ENCODE measurements at regions not wholly inside any gene's neighbourhood (a gene's known extent, or its start where the extent isn't known, plus 50 kb on each side); places are given as distances from the start of the nearest gene placed in this dataset.

- Histone ChIP-seq H3K27me3 (replicated peaks; ENCODE audit: control insufficient read depth, insufficient read depth, low read length) (no peaks in the 10 kb centered on the region), H3K4me1 (ENCODE audit: control insufficient read depth, insufficient read depth, low read length) (peaks cover 19% of the 10 kb centered on the region), H3K4me3 (ENCODE audit: low read length) (no peak overlapping the region), H3K9ac (ENCODE audit: low read length) (no peak overlapping the region), H3K9me3 (ENCODE audit: control insufficient read depth, low read length) (no peaks in the 10 kb centered on the region), H3K36me3 (ENCODE audit: control insufficient read depth, insufficient read depth, low read length, severe bottlenecking) (no peaks in the 10 kb centered on the region)
- no peak for DNase-seq (ENCODE audit: low read depth)
These were observed 86.1 kb upstream of the ADGRL2 start for GRCh38 chr1:81714636-81715035.

- Histone ChIP-seq H3K9me3 (ENCODE audit: control insufficient read depth, low read length) (no peaks in the 10 kb centered on the region), H3K36me3 (ENCODE audit: control insufficient read depth, insufficient read depth, low read length, severe bottlenecking) (no peaks in the 10 kb centered on the region), H3K9ac (ENCODE audit: low read length) (no peak overlapping the region), H3K4me1 (ENCODE audit: control insufficient read depth, insufficient read depth, low read length) (peaks cover 12% of the 10 kb centered on the region), H3K4me3 (ENCODE audit: low read length) (no peak overlapping the region), H3K27me3 (replicated peaks; ENCODE audit: control insufficient read depth, insufficient read depth, low read length) (no peaks in the 10 kb centered on the region)
- no peak for DNase-seq (ENCODE audit: low read depth)
These were observed 88.3 kb upstream of the ADGRL2 start for GRCh38 chr1:81712425-81712824.

DNA sequence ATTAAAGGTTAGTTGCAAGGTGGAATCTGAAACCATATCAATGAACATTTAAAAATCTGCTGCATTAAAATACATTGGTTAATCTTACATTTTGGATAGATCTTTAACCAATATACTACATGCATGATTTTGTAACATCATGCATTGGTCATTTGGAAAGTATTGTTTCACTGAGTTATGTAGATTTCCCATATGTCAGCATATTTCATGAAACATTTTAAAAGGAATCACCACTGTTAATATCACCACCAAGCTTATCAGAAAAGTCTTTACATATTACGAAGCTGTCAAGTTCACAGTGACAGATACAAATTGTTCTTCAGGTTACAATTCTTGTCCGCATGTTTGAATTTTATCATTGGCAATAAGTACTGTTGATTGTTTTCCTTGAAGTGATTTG, 89.9 kb upstream of the ADGRL2 start:
- H3K36me3 ChIP-seq (ENCODE audit: control insufficient read depth, insufficient read depth, low read length, severe bottlenecking): no peaks in the 10 kb centered on the region
- no peak for DNase-seq (ENCODE audit: low read depth)
- no peaks in the 10 kb centered on the region for H3K27me3 ChIP-seq (replicated peaks; ENCODE audit: control insufficient read depth, insufficient read depth, low read length)
- H3K4me1 ChIP-seq (ENCODE audit: control insufficient read depth, insufficient read depth, low read length): peaks cover 18% of the 10 kb centered on the region
- H3K4me3 ChIP-seq (ENCODE audit: low read length): no peak overlapping the region
- no peak overlapping the region for H3K9ac ChIP-seq (ENCODE audit: low read length)
- no peaks in the 10 kb centered on the region for H3K9me3 ChIP-seq (ENCODE audit: control insufficient read depth, low read length)

GRCh38 chr1:81708250-81708649, 92.5 kb upstream of the ADGRL2 start:
- no peaks in the 10 kb centered on the region for H3K27me3 ChIP-seq (replicated peaks; ENCODE audit: control insufficient read depth, insufficient read depth, low read length)
- peak; percentile 32 for DNase-seq (ENCODE audit: low read depth)
- no peak overlapping the region for H3K9ac ChIP-seq (ENCODE audit: low read length)
- no peak overlapping the region for H3K4me3 ChIP-seq (ENCODE audit: low read length)
- H3K9me3 ChIP-seq (ENCODE audit: control insufficient read depth, low read length): no peaks in the 10 kb centered on the region
- no peaks in the 10 kb centered on the region for H3K36me3 ChIP-seq (ENCODE audit: control insufficient read depth, insufficient read depth, low read length, severe bottlenecking)
- H3K4me1 ChIP-seq (ENCODE audit: control insufficient read depth, insufficient read depth, low read length): peaks cover 31% of the 10 kb centered on the region

DNA sequence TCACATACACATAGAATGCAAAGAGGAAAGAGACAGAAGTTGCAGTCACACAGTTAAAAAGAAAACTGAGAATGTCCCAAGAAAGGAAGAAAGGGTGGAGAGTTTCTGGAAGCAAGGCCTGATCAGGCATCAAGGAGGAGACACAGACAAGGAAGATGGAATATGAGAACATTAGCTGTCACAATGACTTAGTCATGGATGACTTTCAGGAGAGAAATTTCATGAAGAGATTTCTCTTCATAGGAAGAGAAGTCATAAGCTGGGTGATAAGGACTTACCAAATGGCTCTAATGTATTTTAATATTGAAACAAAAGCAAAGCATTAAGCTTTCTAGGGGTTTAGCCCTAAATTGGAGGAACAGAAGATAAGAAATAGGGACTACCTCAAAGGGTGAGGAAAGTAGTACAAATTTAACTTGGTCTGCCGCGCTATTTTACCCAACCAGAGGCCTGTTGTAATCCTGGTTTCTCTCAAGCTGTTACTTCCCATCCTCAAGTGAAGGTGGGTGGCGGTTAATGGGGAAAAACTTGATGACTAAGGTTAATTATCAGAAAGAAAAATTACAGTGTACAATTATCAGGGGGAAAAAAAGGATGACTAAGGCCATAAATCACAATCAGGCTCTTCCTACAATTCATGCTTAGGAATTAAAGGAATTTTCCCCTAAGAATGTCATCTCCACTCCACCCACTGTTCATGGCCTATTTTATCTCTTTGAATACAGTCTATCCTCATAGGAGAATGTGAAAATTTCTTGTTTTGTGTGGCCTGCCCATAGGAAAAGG, 93.9 kb upstream of the ADGRL2 start:
- Histone ChIP-seq H3K4me1 (ENCODE audit: control insufficient read depth, insufficient read depth, low read length) (peaks cover 42% of the 10 kb centered on the region), H3K9ac (ENCODE audit: low read length) (peak overlapping the region; percentile 57), H3K4me3 (ENCODE audit: low read length) (peak overlapping the region; percentile 26), H3K36me3 (ENCODE audit: control insufficient read depth, insufficient read depth, low read length, severe bottlenecking) (no peaks in the 10 kb centered on the region), H3K9me3 (ENCODE audit: control insufficient read depth, low read length) (no peaks in the 10 kb centered on the region), H3K27me3 (replicated peaks; ENCODE audit: control insufficient read depth, insufficient read depth, low read length) (no peaks in the 10 kb centered on the region)
- DNase-seq (ENCODE audit: low read depth): peak; percentile 30

DNA sequence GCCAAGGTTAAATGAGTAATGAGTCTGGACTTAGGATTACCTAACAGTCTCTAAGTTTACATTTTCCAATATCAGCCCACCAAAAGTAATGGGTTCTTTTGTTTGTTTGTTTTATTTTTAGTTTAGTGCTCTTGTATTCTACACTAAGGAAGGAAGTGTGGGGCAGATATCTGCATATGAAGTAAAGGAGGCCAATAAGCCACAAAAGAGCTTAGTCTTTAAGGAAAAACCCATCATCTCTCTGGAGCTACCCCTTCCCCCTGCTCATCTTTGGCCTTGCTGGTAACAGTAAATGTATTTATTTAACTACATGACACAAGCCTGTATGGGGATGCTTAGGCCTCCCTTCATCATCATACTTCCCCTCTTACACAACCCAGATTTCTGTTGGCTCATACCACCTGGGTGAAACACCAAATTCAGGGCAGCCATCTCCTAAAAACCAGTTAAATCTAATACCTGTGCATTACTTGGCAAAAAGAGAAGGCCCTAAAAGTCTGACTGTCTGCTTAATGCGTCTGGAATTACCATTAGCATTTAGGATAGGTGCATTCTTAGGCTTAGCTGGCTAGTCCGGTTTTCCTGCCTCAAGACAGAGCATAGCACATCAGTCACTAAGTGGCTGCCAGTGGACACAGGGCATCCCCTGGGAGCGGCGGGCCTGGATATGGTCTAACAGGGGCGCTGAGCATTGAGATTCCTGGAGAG, 96.8 kb upstream of the ADGRL2 start:
- Histone ChIP-seq H3K4me3 (ENCODE audit: low read length) (no peak overlapping the region), H3K4me1 (ENCODE audit: control insufficient read depth, insufficient read depth, low read length) (peaks cover 48% of the 10 kb centered on the region), H3K36me3 (ENCODE audit: control insufficient read depth, insufficient read depth, low read length, severe bottlenecking) (no peaks in the 10 kb centered on the region), H3K9ac (ENCODE audit: low read length) (peak overlapping the region; percentile 56), H3K9me3 (ENCODE audit: control insufficient read depth, low read length) (no peaks in the 10 kb centered on the region), H3K27me3 (replicated peaks; ENCODE audit: control insufficient read depth, insufficient read depth, low read length) (no peaks in the 10 kb centered on the region)
- DNase-seq (ENCODE audit: low read depth): peak; percentile 54

DNA sequence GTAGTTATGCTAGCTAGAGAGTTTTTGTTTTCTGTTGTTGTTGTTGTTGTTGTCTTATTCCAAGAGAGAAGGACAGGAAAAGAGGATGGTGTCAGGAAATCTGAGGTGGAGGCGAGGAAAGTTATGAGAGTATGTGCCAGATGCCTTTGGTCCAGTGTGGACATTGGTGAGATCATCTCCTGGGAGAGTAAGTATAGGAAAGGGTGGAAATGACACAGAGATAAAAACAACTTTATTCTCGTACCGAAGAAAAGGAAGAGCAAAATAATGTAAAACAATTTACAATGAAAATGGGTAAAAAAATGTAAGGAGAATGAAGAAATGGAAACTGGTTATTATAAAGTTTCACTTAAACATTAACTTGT, 97.4 kb upstream of the ADGRL2 start:
- Histone ChIP-seq H3K27me3 (replicated peaks; ENCODE audit: control insufficient read depth, insufficient read depth, low read length) (no peaks in the 10 kb centered on the region), H3K4me1 (ENCODE audit: control insufficient read depth, insufficient read depth, low read length) (peaks cover 52% of the 10 kb centered on the region), H3K4me3 (ENCODE audit: low read length) (peak overlapping the region; percentile 54), H3K36me3 (ENCODE audit: control insufficient read depth, insufficient read depth, low read length, severe bottlenecking) (no peaks in the 10 kb centered on the region), H3K9me3 (ENCODE audit: control insufficient read depth, low read length) (no peaks in the 10 kb centered on the region), H3K9ac (ENCODE audit: low read length) (peak overlapping the region; percentile 56)
- peak; percentile 64 for DNase-seq (ENCODE audit: low read depth)

- H3K36me3 ChIP-seq (ENCODE audit: control insufficient read depth, insufficient read depth, low read length, severe bottlenecking): no peaks in the 10 kb centered on the region
- H3K4me1 ChIP-seq (ENCODE audit: control insufficient read depth, insufficient read depth, low read length): peaks cover 52% of the 10 kb centered on the region
- no peaks in the 10 kb centered on the region for H3K27me3 ChIP-seq (replicated peaks; ENCODE audit: control insufficient read depth, insufficient read depth, low read length)
- peak overlapping the region; percentile 54 for H3K4me3 ChIP-seq (ENCODE audit: low read length)
- no peaks in the 10 kb centered on the region for H3K9me3 ChIP-seq (ENCODE audit: control insufficient read depth, low read length)
- peak; percentile 92 for DNase-seq (ENCODE audit: low read depth)
- peak overlapping the region; percentile 56 for H3K9ac ChIP-seq (ENCODE audit: low read length)
These were observed 97.8 kb upstream of the ADGRL2 start for GRCh38 chr1:81702903-81703302.

GRCh38 chr1:81702079-81702715, 98.5 kb upstream of the ADGRL2 start:
- Histone ChIP-seq H3K36me3 (ENCODE audit: control insufficient read depth, insufficient read depth, low read length, severe bottlenecking) (no peaks in the 10 kb centered on the region), H3K4me3 (ENCODE audit: low read length) (no peak overlapping the region), H3K9ac (ENCODE audit: low read length) (no peak overlapping the region), H3K4me1 (ENCODE audit: control insufficient read depth, insufficient read depth, low read length) (peaks cover 45% of the 10 kb centered on the region), H3K9me3 (ENCODE audit: control insufficient read depth, low read length) (no peaks in the 10 kb centered on the region), H3K27me3 (replicated peaks; ENCODE audit: control insufficient read depth, insufficient read depth, low read length) (no peaks in the 10 kb centered on the region)
- no peak for DNase-seq (ENCODE audit: low read depth)

GRCh38 chr1:81700728-81701470, 99.8 kb upstream of the ADGRL2 start:
- H3K4me1 ChIP-seq (ENCODE audit: control insufficient read depth, insufficient read depth, low read length): peaks cover 38% of the 10 kb centered on the region
- DNase-seq (ENCODE audit: low read depth): no peak
- no peaks in the 10 kb centered on the region for H3K36me3 ChIP-seq (ENCODE audit: control insufficient read depth, insufficient read depth, low read length, severe bottlenecking)
- H3K4me3 ChIP-seq (ENCODE audit: low read length): no peak overlapping the region
- no peaks in the 10 kb centered on the region for H3K9me3 ChIP-seq (ENCODE audit: control insufficient read depth, low read length)
- H3K27me3 ChIP-seq (replicated peaks; ENCODE audit: control insufficient read depth, insufficient read depth, low read length): no peaks in the 10 kb centered on the region
- H3K9ac ChIP-seq (ENCODE audit: low read length): no peak overlapping the region

- no peak overlapping the region for H3K4me3 ChIP-seq (ENCODE audit: low read length)
These were observed 101.5 kb upstream of the ADGRL2 start for GRCh38 chr1:81699234-81699633.

More at GRCh38 chr1:81699234-81699633, 101.5 kb upstream of the ADGRL2 start:
- Histone ChIP-seq H3K36me3 (ENCODE audit: control insufficient read depth, insufficient read depth, low read length, severe bottlenecking) (no peaks in the 10 kb centered on the region), H3K27me3 (replicated peaks; ENCODE audit: control insufficient read depth, insufficient read depth, low read length) (no peaks in the 10 kb centered on the region), H3K4me1 (ENCODE audit: control insufficient read depth, insufficient read depth, low read length) (peaks cover 40% of the 10 kb centered on the region), H3K9me3 (ENCODE audit: control insufficient read depth, low read length) (no peaks in the 10 kb centered on the region), H3K9ac (ENCODE audit: low read length) (no peak overlapping the region)
- peak; percentile 48 for DNase-seq (ENCODE audit: low read depth)

All from adipocyte (in vitro differentiated cells).